D721Med (cell line): ENCODE measurements at regions not wholly inside any gene's neighbourhood (a gene's known extent, or its start where the extent isn't known, plus 50 kb on each side); places are given as distances from the start of the nearest gene placed in this dataset.
A peak's percentile ranks its signal among the peaks of the same experiment; 100 is the strongest.
"Not testable (repeated sequence)": the region's sequence is repeated elsewhere in the genome, so short reads cannot be mapped to it uniquely, and the experiment has no call there.

Experiments used
- DNase-seq: peaks from one replicate; pipeline ENCODE4 v3.0.0; 2011; ENCODE audit warnings: low spot score; ENCODE audit not compliant: insufficient read length
- FAIRE-seq: peaks from 2 replicates; lab custom pipeline; 2011; peaks lifted over from hg19 to GRCh38; lab: Jason Lieb, UNC
- CTCF ChIP-seq: IDR thresholded peaks from 2 replicates; pipeline ENCODE4 v1.5.1; 2012; ENCODE audit warnings: mild to moderate bottlenecking, control low read depth; ENCODE audit not compliant: insufficient read depth; ENCODE audit errors: missing control alignments

GRCh38 chr3:4078903-4079302 lies 224.3 kb upstream of the SETMAR start:
- DNase-seq, result no peak
- no peak for FAIRE-seq
- no peak for TF ChIP-seq CTCF

- TF ChIP-seq CTCF, result no peak
- DNase-seq (no peak), FAIRE-seq (no peak)
Measured at GRCh38 chr3:4079339-4080195, 223.6 kb upstream of the SETMAR start.

- DNase-seq (no peak), FAIRE-seq (peak; percentile 6)
- TF ChIP-seq CTCF, result peak; percentile 23
Measured at GRCh38 chr3:4083225-4084015, 219.7 kb upstream of the SETMAR start.

GRCh38 chr3:4084271-4084670 lies 218.9 kb upstream of the SETMAR start:
- DNase-seq, result no peak
- no peak for TF ChIP-seq CTCF
- FAIRE-seq, result no peak

- FAIRE-seq, DNase-seq: not testable (repeated sequence)
Measured at GRCh38 chr3:4086662-4087061, 216.5 kb upstream of the SETMAR start.

- TF ChIP-seq CTCF, result no peak
- FAIRE-seq, result no peak
- DNase-seq, result no peak
Measured at GRCh38 chr3:4091786-4092185, 211.4 kb upstream of the SETMAR start.

GRCh38 chr3:4097801-4098200 lies 205.4 kb upstream of the SETMAR start:
- FAIRE-seq (no peak), DNase-seq (no peak)
- no peak for TF ChIP-seq CTCF
